Midbrain (tissue), 1 donor: ENCODE measurements at regions not wholly inside any gene's neighbourhood (a gene's known extent, or its start where the extent isn't known, plus 50 kb on each side); places are given as distances from the start of the nearest gene placed in this dataset.
"Not testable (repeated sequence)": the region's sequence is repeated elsewhere in the genome, so short reads cannot be mapped to it uniquely, and the experiment has no call there.

Experiments used
- DNase-seq: peaks from one replicate; lab custom pipeline; 2025; lab: John Stamatoyannopoulos, UW

- DNase-seq, result no peak
Measured at GRCh38 chr3:87873136-87873535, 185.7 kb downstream of the CGGBP1 start.

- DNase-seq, result no peak
Measured at GRCh38 chr3:87867001-87867400, 191.8 kb downstream of the CGGBP1 start.

- DNase-seq, result no peak
Measured at GRCh38 chr3:87856126-87856525, 202.7 kb downstream of the CGGBP1 start.

GRCh38 chr3:87855616-87856015 lies 203.2 kb downstream of the CGGBP1 start:
- no peak for DNase-seq

GRCh38 chr3:87855211-87855610 lies 203.6 kb downstream of the CGGBP1 start:
- DNase-seq, result no peak

DNA sequence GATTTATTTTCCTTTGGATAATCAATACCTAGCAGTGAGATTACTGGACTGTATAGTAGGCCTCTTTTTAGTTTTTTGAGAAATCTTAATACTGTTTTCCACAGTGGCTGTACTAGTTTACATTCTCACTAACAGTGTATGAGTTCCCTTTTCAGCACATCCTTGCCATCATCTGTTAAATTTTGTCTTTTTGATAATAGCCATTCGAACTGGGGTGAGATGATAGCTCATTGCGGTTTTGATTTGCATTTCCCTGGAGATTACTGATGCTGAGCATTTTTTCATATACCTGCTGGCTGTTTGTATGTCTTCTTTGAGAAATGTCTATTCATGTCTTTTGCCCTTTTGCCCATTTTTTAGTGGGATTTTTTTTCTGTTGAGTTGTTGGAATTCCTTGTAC lies 210.8 kb downstream of the CGGBP1 start:
- DNase-seq, result no peak

DNA sequence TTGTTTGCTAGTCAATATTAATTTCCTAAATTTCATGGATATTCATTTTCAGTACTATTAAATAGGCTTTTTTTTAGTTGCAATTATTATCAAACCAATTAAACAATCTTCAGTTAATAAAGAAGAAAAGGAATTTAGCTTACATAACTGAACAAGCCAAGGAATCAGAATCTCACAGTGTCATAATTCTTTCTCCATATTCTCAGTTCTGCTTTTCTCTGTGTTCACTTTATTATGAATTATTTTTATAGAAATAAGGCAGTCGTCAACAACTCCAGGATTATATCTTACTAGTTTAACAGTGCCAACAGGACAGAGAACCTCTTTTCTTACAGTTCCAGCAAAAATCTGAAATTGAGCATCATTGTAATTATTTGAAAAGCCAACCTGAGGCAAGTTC lies 221.7 kb downstream of the CGGBP1 start:
- DNase-seq, result no peak

GRCh38 chr3:87836026-87836425 lies 222.8 kb downstream of the CGGBP1 start:
- DNase-seq, result no peak

DNA sequence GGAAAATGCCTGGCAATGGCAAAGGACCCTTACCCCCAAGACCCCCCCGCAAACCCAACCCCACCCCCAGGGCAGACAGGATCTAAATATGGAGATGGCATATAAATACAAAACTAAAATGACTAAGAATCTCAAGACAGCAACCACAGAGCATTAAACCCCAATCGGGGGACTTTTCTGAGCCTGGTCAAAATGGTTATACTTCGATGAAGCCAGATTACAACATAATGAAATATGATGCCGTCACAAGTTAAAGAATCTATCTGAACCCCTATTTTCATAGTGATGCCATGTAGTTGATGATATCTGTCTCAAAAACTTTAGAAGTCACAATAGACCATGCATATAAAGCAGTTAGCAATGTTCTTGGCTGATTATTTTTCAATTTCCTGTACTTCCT lies 223.6 kb downstream of the CGGBP1 start:
- DNase-seq, result no peak

- DNase-seq, result no peak
Measured at GRCh38 chr3:87834327-87834726, 224.5 kb downstream of the CGGBP1 start.

DNA sequence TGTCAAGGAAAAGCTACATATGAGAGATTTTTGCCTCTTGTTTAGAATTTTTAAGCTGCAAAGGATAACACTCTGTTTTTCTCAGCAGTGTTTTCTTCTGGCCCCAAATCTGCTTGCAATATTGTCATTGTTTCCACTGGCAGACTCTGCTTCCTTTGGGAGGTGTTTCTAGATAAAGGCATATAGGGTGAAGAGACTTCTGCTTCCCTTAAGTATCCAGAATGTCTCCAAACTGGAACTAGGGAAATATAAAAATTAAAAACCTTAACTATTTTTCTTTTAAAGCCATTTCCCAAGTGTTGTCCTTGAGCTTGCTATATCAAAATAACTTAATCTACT lies 225.8 kb downstream of the CGGBP1 start:
- DNase-seq, result no peak

- no peak for DNase-seq
Measured at GRCh38 chr3:87828046-87828445, 230.8 kb downstream of the CGGBP1 start.

GRCh38 chr3:87822563-87822962 lies 236.2 kb downstream of the CGGBP1 start:
- no peak for DNase-seq

DNA sequence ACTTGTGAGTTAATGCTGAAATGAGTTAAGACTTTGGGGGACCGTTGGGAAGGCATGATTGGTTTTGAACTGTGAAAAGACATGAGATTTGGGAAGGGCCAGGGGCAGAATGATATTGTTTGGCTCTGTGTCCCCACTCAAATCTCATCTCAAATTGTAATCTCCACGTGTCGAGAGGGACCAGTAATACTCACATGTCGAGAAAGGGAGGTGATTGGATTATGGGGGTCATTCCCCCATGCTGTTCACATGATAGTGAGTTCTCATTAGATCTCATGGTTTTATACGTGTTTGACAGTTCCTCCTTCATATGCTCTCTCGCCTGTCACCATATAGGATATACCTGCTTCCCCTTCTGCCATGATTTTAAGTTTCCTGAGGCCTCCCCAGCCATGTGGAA lies 245.3 kb downstream of the CGGBP1 start:
- not testable (repeated sequence) for DNase-seq

DNA sequence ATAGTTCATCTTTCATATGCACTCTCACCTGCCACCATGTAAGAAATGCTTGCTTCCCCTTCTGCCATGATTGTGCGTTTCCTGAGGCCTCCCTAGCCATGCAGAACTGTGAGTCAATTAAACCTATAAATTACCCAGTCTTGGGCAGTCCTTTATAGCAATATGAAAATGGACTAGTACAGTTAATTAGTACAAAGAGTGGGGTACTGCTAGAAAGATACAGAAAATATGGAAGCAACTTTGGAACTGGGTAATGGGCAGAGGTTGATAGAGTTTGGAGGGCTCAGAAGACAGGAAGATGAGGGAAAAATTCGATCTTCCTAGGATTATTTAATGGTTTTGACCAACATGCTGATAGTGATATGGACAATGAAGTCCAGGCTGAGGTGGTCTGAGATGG lies 246.9 kb downstream of the CGGBP1 start:
- no peak for DNase-seq

DNA sequence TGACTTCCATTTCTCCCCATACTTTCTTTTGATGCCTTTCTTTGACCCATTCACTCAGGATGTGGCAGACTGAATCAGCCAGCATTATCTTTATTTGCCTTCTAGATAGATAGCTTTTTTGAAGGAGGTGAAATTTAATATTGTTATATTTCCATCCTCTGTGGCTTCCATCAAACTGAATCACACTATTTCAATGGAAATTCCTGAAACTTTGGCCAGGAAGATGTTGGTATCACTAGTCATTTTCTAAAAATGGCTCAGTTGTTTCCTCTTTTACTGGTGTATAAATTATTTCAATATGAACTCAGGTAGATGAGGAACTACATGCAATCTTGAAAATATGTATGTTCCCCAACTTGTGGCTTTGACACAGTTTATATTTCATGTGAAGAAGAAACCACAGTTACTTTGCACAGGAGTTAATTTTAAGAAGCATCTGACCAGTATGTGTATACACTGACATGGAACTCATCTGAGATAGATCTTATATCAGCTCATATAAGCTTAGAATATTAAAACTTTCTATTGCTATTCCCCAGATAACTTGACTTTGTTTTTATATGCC lies 248.3 kb downstream of the CGGBP1 start:
- no peak for DNase-seq

DNA sequence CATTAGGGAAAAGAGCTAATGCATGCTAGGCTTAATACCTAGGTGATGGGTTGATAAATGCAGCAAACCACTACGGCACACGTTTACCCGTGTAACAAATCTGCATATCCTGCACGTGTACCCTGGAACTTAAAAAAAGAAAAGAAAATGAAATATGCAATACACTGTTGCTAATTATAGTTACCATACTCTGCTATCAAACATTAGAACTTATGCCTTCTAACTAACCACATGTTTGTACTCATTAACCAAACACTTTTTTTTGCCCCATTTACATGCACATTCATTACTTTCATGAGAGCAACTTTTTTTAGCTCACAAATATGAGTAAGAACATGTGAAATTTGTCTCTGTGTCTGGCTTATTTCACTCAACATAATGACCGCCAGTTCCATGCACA lies 253.1 kb downstream of the CGGBP1 start:
- no peak for DNase-seq

- no peak for DNase-seq
Measured at GRCh38 chr3:87801409-87801808, 257.4 kb downstream of the CGGBP1 start.

- DNase-seq, result no peak
Measured at GRCh38 chr3:87800516-87800915, 258.3 kb downstream of the CGGBP1 start.

- no peak for DNase-seq
Measured at GRCh38 chr3:87798567-87798947, 260.2 kb downstream of the CGGBP1 start.

DNA sequence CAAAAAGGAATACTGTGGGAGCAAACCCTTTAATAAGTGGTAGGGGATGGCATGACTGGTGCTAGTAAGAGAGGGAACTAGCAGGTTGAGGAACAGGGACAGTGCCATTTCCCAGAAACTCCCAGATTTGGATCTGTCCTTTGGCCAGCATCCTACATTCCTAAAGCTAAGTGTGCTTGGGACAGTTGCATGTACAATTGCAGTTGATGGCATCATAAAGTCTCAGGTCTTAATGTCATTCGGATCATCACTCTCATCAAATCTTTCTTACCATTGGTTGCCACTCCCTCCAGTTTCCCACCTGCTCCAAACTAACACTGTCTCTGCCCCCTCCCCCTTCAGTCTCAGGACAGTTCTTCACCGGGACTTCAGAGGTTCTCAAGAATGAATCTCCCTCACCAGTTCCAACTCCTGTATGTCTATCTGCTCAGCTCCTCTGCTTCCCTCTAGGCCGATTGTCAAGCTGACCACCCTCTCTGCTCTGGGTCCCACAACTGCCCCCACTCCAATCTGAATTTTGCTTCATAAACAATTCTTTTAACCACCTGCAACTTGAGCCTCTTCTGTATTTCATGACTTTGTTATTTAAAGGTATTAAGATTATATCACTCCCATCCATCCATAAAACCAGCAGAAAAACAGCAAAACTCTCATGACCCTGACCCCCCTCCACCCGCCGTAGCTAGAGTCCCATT lies 260.8 kb downstream of the CGGBP1 start:
- no peak for DNase-seq

GRCh38 chr3:87796843-87797185 lies 262.0 kb downstream of the CGGBP1 start:
- no peak for DNase-seq

DNA sequence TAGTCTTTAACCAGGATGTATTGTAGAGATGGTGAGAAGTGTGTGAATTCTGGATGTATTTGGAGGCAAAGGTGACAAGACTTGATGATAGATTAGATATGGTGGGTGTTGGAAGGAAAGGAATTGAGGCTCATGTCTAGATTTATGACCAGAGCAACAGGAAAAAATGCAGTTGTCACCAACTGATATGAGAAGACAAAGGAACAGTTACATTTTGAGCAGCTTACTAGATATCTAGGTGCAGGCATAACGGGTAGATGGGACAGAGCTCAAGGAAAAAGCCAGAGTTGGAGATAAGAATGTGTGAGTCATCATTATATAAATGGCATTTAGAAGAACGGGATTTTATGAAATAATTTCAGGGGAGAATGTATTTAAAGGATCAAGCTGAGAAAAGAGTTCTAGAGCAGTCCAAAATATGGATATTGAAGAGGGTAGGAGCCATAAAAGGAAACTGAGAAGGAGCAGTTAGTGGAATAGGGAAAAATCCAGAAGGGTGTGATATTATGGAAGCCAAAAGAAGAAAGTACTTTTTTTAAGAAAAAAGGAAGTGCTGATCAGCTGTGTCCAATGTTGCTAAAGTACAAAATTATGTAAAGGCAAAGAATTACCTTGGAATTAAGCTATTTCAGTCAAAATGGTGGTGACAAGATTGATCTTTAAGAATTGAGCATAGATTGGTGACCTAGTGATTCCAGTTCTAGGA lies 262.5 kb downstream of the CGGBP1 start:
- no peak for DNase-seq

DNA sequence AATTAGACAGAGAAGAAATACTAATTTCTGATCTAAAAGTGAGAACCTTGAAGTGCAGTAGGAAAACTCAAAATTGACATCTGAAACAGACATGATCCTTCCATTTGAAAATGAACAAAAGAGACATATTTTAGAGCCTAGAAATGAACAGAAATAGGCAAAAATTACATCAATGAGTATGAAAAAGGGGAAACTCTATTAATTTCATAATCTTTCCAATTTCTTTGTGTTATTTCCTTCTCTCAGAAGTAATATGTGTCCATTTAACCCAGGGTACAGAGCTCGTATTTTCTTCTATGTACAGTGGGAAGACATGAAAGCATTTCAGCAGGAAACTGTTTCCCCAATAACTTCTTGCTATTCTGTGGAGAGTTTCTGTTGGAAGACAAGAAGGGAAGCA lies 263.1 kb downstream of the CGGBP1 start:
- no peak for DNase-seq
